ENCODE measurements at regions not wholly inside any gene's neighbourhood (a gene's known extent, or its start where the extent isn't known, plus 50 kb on each side); places are given as distances from the start of the nearest gene placed in this dataset.

GRCh38 chr4:17418010-17418409, 93.9 kb downstream of the QDPR start:
- Mint-ChIP-seq H3K27ac (no peak overlapping the region), H3K4me3 (no peak overlapping the region), H3K36me3 (peaks cover 3% of the 10 kb centered on the region), H3K9me3 (peaks cover 19% of the 10 kb centered on the region), H3K4me1 (no peaks in the 10 kb centered on the region), H3K27me3 (ENCODE audit: insufficient read depth, low read depth) (no peaks in the 10 kb centered on the region)
- Histone ChIP-seq H2AFZ (replicated peaks) (no peak overlapping the region), H3K9me3 (ENCODE audit: low read depth) (no peaks in the 10 kb centered on the region), H3F3A (ENCODE audit: low read depth) (no peaks in the 10 kb centered on the region), H4K20me1 (ENCODE audit: low read depth) (no peaks in the 10 kb centered on the region), H3K4me3 (no peak overlapping the region), H3K4me2 (no peak overlapping the region), H3K4me1 (no peaks in the 10 kb centered on the region), H3K79me2 (ENCODE audit: low read depth) (no peaks in the 10 kb centered on the region), H3K27me3 (no peaks in the 10 kb centered on the region), H3K9ac (no peak overlapping the region), H3K36me3 (no peaks in the 10 kb centered on the region), H3K27ac (no peak overlapping the region)
- TF ChIP-seq CTCF (IDR thresholded peaks at IDR 0.05) (no peak), EZH2phosphoT487 (IDR thresholded peaks at IDR 0.05) (no peak), EZH2 (IDR thresholded peaks at IDR 0.05) (no peak)
- no peak for DNase-seq (ENCODE audit: low spot score)

DNA sequence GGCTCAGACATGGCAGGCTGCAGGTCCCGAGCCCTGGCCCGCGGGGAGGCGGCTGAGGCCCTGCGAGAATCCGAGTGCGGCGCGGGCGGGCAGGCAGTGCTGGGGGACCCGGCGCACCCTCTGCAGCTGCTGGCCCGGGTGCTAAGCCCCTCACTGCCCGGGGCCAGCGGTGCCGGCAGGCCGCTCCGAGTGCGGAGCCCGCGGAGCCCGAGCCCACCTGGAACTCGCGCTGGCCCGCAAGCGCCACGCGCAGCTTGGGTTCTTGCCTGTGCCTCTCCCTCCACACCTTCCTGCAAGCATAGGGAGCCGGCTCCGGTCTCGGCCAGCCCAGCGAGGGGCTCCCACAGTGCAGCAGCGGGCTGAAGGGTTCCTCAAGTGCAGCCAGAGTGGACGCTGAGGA, 97.5 kb downstream of the QDPR start:
- Histone ChIP-seq H2AFZ (replicated peaks) (no peak overlapping the region), H3K4me1 (peaks cover 5% of the 10 kb centered on the region), H3K79me2 (ENCODE audit: low read depth) (no peaks in the 10 kb centered on the region), H3K27ac (no peak overlapping the region), H3K9me3 (ENCODE audit: low read depth) (no peaks in the 10 kb centered on the region), H3K27me3 (no peaks in the 10 kb centered on the region), H3K9ac (no peak overlapping the region), H3K4me2 (no peak overlapping the region), H3K4me3 (no peak overlapping the region), H4K20me1 (ENCODE audit: low read depth) (no peaks in the 10 kb centered on the region), H3K36me3 (no peaks in the 10 kb centered on the region), H3F3A (ENCODE audit: low read depth) (no peaks in the 10 kb centered on the region)
- no peak overlapping the region for H3K4me3 Mint-ChIP-seq
- TF ChIP-seq EZH2 (IDR thresholded peaks at IDR 0.05) (no peak), CTCF (IDR thresholded peaks at IDR 0.05) (no peak), EZH2phosphoT487 (IDR thresholded peaks at IDR 0.05) (no peak)
- no peaks in the 10 kb centered on the region for H3K27me3 Mint-ChIP-seq (ENCODE audit: insufficient read depth, low read depth)
- H3K36me3 Mint-ChIP-seq, result peaks cover 3% of the 10 kb centered on the region
- peaks cover 19% of the 10 kb centered on the region for H3K9me3 Mint-ChIP-seq
- H3K27ac Mint-ChIP-seq, result no peak overlapping the region
- H3K4me1 Mint-ChIP-seq, result no peaks in the 10 kb centered on the region
- DNase-seq (ENCODE audit: low spot score), result no peak

- H3K4me2 ChIP-seq, result no peak overlapping the region
- H3K36me3 ChIP-seq, result no peaks in the 10 kb centered on the region
- TF ChIP-seq CTCF (IDR thresholded peaks at IDR 0.05) (no peak), EZH2 (IDR thresholded peaks at IDR 0.05) (no peak), EZH2phosphoT487 (IDR thresholded peaks at IDR 0.05) (no peak)
- no peaks in the 10 kb centered on the region for H3K9me3 ChIP-seq (ENCODE audit: low read depth)
- H2AFZ ChIP-seq (replicated peaks), result no peak overlapping the region
- H3K27me3 ChIP-seq, result no peaks in the 10 kb centered on the region
- no peak overlapping the region for H3K4me3 ChIP-seq
- no peak overlapping the region for H3K4me3 Mint-ChIP-seq
- H3K4me1 ChIP-seq, result peaks cover 2% of the 10 kb centered on the region
- H3K4me1 Mint-ChIP-seq, result peaks cover 2% of the 10 kb centered on the region
- H3K9me3 Mint-ChIP-seq, result peaks cover 3% of the 10 kb centered on the region
- H3K27ac Mint-ChIP-seq, result no peak overlapping the region
- H3K27me3 Mint-ChIP-seq (ENCODE audit: insufficient read depth, low read depth), result no peaks in the 10 kb centered on the region
- H3F3A ChIP-seq (ENCODE audit: low read depth), result no peaks in the 10 kb centered on the region
- H4K20me1 ChIP-seq (ENCODE audit: low read depth), result no peaks in the 10 kb centered on the region
- H3K27ac ChIP-seq, result no peak overlapping the region
- no peak overlapping the region for H3K9ac ChIP-seq
- no peaks in the 10 kb centered on the region for H3K79me2 ChIP-seq (ENCODE audit: low read depth)
- DNase-seq (ENCODE audit: low spot score), result no peak
- no peaks in the 10 kb centered on the region for H3K36me3 Mint-ChIP-seq
Measured at GRCh38 chr4:17400686-17401085, 111.2 kb downstream of the QDPR start.

GRCh38 chr4:17398805-17399204, 113.1 kb downstream of the QDPR start:
- Mint-ChIP-seq H3K4me1 (peaks cover 6% of the 10 kb centered on the region), H3K27ac (no peak overlapping the region), H3K36me3 (no peaks in the 10 kb centered on the region), H3K9me3 (peaks cover 3% of the 10 kb centered on the region), H3K27me3 (ENCODE audit: insufficient read depth, low read depth) (no peaks in the 10 kb centered on the region), H3K4me3 (no peak overlapping the region)
- H3K4me2 ChIP-seq, result no peak overlapping the region
- no peak overlapping the region for H2AFZ ChIP-seq (replicated peaks)
- no peaks in the 10 kb centered on the region for H3K36me3 ChIP-seq
- TF ChIP-seq EZH2phosphoT487 (IDR thresholded peaks at IDR 0.05) (no peak), EZH2 (IDR thresholded peaks at IDR 0.05) (no peak), CTCF (IDR thresholded peaks at IDR 0.05) (no peak)
- H3K27ac ChIP-seq, result no peak overlapping the region
- no peak overlapping the region for H3K4me3 ChIP-seq
- no peak for DNase-seq (ENCODE audit: low spot score)
- H3K4me1 ChIP-seq, result peaks cover 4% of the 10 kb centered on the region
- H4K20me1 ChIP-seq (ENCODE audit: low read depth), result no peaks in the 10 kb centered on the region
- H3K27me3 ChIP-seq, result no peaks in the 10 kb centered on the region
- no peaks in the 10 kb centered on the region for H3K79me2 ChIP-seq (ENCODE audit: low read depth)
- H3K9me3 ChIP-seq (ENCODE audit: low read depth), result no peaks in the 10 kb centered on the region
- H3K9ac ChIP-seq, result no peak overlapping the region
- no peaks in the 10 kb centered on the region for H3F3A ChIP-seq (ENCODE audit: low read depth)

Measured in neural progenitor cell (in vitro differentiated cells).